ENCODE measurements at regions not wholly inside any gene's neighbourhood (a gene's known extent, or its start where the extent isn't known, plus 50 kb on each side); places are given as distances from the start of the nearest gene placed in this dataset.

DNA sequence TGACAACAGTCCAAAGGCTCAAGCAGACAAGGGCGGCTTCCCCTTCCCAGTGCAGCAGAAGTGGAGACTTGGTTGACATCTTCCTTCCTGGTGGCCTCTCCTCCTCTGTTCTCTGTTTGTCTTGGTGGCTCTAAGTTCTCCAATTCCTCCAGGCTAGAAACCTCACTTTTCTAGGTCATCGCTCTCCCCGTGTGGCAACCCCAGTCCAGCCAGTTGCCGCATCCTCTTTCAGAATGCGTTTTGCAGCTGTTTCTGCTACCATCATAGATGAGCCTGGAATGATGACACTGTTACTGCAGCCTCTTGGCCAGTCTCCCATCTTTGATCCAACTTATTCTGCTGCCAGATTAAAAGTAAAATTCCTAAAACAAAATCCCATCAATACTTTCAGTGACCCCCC lies 201.5 kb downstream of the TRIM29 start:
- TF ChIP-seq, protein P1, sequence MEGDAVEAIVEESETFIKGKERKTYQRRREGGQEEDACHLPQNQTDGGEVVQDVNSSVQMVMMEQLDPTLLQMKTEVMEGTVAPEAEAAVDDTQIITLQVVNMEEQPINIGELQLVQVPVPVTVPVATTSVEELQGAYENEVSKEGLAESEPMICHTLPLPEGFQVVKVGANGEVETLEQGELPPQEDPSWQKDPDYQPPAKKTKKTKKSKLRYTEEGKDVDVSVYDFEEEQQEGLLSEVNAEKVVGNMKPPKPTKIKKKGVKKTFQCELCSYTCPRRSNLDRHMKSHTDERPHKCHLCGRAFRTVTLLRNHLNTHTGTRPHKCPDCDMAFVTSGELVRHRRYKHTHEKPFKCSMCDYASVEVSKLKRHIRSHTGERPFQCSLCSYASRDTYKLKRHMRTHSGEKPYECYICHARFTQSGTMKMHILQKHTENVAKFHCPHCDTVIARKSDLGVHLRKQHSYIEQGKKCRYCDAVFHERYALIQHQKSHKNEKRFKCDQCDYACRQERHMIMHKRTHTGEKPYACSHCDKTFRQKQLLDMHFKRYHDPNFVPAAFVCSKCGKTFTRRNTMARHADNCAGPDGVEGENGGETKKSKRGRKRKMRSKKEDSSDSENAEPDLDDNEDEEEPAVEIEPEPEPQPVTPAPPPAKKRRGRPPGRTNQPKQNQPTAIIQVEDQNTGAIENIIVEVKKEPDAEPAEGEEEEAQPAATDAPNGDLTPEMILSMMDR (IDR thresholded peaks at IDR 0.05): no peak
- Histone ChIP-seq H3K27ac (no peak overlapping the region), H3K9me3 (no peaks in the 10 kb centered on the region), H3K4me3 (no peak overlapping the region), H3K9ac (ENCODE audit: low read depth in 2 of 2, low read length in 2 of 2) (no peak overlapping the region), H3K27me3 (no peaks in the 10 kb centered on the region), H3K36me3 (no peaks in the 10 kb centered on the region), H3K4me1 (no peaks in the 10 kb centered on the region)
- intact Hi-C loops (cut with DNase I): no loop called here
- no peak for DNase-seq

DNA sequence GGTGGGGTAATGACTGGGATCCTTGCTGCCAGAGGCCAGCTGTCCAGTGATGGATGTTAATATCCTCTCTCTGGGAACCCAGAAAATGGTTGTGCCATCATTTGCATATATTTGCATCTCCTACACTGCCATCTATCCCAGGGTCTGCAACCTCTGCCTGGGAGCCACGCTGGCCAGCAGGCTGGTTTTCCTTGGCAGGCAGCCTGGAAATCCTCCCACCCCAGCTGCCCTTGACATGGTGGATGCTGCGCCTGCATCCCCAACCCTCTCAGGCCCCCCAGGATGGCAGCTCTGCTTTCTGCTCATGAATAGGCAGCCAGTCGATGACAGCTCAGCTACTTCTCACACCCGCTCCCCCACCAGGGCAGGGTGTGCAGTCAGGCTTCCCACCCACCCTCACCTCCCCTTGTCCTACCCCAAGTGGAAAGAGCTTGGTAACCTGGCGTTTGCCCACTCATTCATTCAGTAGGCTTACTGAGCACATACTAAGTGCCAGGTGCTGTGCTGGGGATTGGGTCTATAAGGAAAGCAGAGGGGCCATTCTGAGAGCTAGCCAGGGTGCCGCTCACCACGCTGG lies 202.5 kb downstream of the TRIM29 start:
- Histone ChIP-seq H3K4me3 (no peak overlapping the region), H3K9me3 (no peaks in the 10 kb centered on the region), H3K4me1 (no peaks in the 10 kb centered on the region), H3K27me3 (no peaks in the 10 kb centered on the region), H3K36me3 (no peaks in the 10 kb centered on the region), H3K27ac (no peak overlapping the region), H3K9ac (ENCODE audit: low read depth in 2 of 2, low read length in 2 of 2) (no peak overlapping the region)
- intact Hi-C loops (cut with DNase I): no loop called here
- TF ChIP-seq, protein P1 (IDR thresholded peaks at IDR 0.05): no peak
- no peak for DNase-seq

DNA sequence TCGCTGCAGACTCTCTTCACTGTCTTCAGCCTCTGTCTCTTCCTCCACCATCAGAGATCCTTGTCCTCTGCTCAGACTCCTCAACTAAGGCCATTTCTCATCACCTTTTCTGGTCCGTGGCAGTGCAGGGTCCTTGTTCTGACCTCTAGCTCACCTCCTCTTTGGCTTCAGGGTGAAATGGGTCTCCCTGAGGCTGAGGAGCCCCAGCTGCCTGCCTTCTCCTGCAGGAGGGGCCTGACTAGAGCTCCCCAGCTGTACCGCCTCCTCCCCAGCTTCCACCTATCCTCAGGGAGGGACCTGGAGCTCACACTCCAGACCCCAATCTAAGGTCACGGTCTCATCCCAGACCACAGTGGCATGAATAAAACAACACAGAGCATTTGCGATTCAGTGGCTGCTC lies 203.0 kb downstream of the TRIM29 start:
- Histone ChIP-seq H3K27ac (no peak overlapping the region), H3K27me3 (no peaks in the 10 kb centered on the region), H3K9me3 (no peaks in the 10 kb centered on the region), H3K4me3 (no peak overlapping the region), H3K36me3 (no peaks in the 10 kb centered on the region), H3K9ac (ENCODE audit: low read depth in 2 of 2, low read length in 2 of 2) (no peak overlapping the region), H3K4me1 (no peaks in the 10 kb centered on the region)
- intact Hi-C loops (cut with DNase I): no loop called here
- no peak for DNase-seq
- TF ChIP-seq, protein P1 (IDR thresholded peaks at IDR 0.05): no peak

DNA sequence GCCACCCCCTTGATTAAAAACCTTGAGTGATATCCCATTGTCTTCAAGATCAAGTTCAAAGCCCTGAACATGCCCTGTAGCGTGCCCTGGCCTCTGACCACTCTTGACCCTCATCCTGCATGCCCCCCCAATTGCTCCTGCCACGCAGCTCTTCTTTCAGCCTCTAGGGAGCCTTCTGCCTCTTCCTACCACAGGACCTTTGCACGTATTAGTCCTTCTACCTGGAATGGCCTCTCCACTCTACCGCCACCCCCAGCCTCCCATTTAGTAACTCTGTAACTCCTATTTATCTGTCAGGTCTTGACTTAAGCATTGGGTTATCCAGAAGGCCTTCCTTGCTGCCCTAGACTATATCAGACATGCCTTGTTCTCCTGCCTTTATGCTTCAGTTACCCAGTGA lies 203.6 kb downstream of the TRIM29 start:
- TF ChIP-seq, protein P1 (IDR thresholded peaks at IDR 0.05): no peak
- Histone ChIP-seq H3K9me3 (no peaks in the 10 kb centered on the region), H3K27me3 (no peaks in the 10 kb centered on the region), H3K27ac (no peak overlapping the region), H3K36me3 (no peaks in the 10 kb centered on the region), H3K4me1 (no peaks in the 10 kb centered on the region), H3K9ac (ENCODE audit: low read depth in 2 of 2, low read length in 2 of 2) (no peak overlapping the region), H3K4me3 (no peak overlapping the region)
- DNase-seq: no peak
- intact Hi-C loops (cut with DNase I): no loop called here

DNA sequence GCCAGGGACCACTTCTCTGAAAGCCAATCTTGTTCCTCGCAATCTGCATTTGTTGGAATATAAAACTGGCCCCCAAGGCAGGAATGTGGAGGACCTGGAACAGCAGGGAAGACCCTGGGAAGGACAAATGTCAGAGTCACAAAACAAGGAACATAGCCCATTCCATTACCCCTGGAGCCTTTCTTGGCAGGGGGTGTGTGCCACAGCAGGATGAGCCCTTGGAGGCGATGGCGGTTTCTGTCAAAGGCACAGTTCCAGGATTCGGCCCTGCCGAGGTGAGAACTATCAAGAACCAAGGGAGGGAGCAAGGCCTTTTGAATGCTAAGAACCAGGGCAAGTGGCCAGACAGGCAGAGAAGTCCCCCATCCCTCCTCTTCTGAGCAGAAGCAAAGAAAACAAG lies 204.3 kb downstream of the TRIM29 start:
- no peak overlapping the region for H3K9ac ChIP-seq (ENCODE audit: low read depth in 2 of 2, low read length in 2 of 2)
- intact Hi-C loops (cut with DNase I): no loop called here
- H3K4me1 ChIP-seq: no peaks in the 10 kb centered on the region
- H3K27me3 ChIP-seq: no peaks in the 10 kb centered on the region
- no peak for DNase-seq
- H3K36me3 ChIP-seq: no peaks in the 10 kb centered on the region
- no peaks in the 10 kb centered on the region for H3K9me3 ChIP-seq
- TF ChIP-seq, protein P1 (IDR thresholded peaks at IDR 0.05): no peak
- H3K4me3 ChIP-seq: no peak overlapping the region
- no peak overlapping the region for H3K27ac ChIP-seq
